CD4-positive, alpha-beta T cell treated with Interferon gamma for 1 hour (primary cell): ENCODE measurements at regions not wholly inside any gene's neighbourhood (a gene's known extent, or its start where the extent isn't known, plus 50 kb on each side); places are given as distances from the start of the nearest gene placed in this dataset.

Source experiments
- DNase-seq: peaks from one replicate; pipeline ENCODE4 v3.0.0-alpha.2; 2020

DNA sequence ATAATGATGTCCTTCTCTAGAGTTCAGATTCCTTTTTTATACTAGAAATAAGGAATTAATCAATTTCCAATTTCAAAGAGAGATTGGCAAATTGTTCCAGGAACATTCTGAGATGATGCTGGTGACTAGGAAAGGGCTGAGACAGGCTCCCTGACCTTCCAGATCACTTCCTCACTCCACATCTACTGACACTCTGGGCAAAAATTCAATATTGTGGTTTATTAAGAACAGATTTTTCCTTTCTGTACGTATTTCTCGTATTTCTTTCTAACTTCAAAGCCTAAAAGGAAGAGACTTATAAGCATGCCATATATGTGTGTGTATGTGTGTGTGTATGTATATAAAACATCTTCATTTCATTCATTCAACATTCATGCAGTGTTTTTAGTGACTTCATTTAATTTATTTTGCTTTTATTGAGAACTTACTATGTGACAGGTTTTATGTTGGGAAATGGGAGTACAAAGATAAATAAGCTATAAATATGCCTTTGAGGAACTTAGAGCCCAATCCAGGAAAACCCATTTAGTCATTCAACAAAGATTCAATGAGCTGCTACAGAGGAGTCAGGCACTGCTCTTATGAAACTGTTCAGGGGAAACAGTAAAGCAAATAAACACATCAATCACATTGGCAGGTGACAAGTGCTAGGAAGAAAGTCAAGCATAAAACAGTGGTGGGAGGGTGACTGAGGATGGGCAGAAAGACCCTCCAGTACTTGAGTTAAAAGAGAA lies 137.9 kb downstream of the RDH14 start:
- DNase-seq, result no peak

DNA sequence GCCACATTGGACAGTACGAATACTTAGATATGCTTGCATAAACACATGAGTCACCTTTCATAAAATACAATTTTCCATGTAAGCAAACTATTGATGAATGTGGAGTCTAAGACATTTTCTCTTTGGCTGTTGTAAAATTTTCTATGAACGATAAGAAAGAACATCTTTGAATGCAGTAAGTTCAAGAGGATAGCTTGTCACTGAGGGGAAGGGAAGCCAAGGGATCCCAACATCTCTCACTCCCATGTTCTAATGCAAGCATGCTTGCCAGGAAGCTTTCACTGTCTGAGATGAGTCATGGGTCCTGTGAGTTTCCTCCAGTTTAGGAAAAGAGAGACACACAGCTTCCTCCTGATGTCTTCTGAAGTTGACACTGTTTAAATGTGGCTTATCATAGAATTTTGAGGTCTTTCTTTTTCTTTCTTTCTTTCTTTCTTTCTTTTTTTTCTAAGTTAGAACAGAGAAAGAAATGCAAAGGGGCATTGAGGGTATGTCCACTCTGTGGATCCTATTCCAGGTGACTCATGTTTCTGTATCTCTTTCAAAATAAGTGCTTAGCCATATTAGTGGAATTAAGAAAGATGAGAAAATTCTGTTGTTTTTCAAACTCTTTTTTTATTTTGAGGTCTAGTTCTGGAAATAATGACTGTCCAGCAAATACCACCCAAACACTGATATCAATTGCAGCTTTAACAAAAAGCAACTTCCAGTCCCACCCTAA lies 146.6 kb downstream of the RDH14 start:
- DNase-seq, result no peak

DNA sequence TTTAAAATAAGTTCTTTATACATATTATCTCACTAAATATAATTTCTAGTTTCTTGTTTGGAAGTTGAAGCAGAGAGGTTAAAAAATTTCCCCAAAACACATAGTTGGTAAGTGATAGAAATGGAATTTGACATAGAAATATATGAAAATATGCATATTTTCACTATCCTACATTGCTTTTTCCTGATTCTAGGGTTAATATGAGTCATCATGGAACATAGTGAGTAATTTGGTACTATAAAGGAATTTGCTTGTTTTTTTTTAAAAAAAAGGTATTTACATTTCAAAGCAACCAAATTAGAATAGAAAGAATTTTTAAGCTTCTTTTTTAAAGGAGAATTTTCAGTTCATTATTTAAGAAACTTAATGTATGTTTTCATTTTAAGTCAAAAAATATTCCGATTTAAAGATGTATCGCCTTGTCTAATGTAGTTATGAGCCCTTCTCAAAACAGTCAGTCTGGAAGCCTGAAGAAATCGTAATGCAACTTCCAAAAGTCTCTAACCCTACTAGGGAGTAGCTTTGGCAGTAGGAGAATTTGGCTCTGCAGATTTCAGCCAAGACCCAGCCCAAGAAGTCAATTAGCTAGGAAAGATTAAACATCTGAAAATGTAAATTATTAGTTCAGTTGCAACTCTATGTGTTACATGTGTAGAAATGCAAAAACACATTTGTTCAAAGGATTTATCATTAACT lies 147.3 kb downstream of the RDH14 start:
- DNase-seq, result no peak

DNA sequence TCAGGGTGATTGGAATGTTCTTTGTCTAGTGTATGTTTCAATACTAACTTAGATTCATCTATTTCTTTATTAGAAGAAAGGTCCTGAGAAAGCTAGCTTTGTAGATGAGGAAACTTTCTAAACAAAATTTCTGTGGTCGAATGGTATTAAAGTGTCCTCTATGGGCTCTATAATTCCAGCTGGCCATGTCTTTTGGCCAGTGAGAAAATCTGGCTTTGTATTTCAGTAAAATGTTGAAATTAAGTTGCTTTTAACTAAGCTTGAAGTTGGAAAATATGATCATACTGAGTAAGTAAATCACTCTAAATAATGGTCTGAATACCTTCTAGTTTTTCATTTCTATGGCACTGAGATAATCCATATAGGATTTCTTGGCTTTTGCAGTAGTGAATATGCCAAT lies 148.8 kb downstream of the RDH14 start:
- no peak for DNase-seq

DNA sequence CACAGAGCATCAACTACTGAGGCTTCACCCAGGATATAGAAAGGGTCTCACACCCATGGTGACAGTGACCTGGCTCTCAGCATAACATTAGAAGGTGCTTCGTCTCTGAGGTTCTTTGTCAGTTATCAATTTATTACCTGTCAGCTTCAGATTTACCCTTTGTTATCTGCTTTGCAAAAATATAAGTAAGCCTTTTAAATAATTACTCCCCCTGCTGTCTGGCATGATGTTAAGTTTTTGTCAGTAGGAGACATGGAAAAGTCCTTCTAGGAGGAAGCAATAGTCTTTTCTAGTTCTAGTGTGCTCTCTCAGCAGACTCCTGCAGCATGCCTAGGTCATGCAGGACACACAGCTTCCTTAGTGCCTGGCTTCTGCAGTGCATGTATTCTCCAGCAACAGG lies 149.9 kb downstream of the RDH14 start:
- DNase-seq, result no peak

DNA sequence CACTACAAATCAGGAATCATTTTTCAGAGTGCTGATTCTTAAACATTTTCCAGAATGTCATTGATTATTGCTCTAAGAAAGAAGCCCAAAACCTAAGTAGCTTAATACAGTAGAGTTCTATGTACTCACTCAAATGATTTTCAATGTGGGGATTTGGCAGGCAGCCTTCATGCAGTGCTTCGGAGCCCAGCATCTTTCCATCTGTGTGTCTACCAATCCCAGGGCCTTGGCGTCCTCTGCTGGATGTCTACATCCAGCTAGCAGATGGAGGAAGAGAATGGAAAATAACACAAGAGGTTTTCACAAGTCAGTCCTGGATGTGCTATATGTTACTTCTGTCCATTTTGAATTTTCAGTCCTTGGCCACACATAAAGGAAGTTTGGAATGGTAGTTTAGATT lies 151.8 kb downstream of the RDH14 start:
- no peak for DNase-seq

DNA sequence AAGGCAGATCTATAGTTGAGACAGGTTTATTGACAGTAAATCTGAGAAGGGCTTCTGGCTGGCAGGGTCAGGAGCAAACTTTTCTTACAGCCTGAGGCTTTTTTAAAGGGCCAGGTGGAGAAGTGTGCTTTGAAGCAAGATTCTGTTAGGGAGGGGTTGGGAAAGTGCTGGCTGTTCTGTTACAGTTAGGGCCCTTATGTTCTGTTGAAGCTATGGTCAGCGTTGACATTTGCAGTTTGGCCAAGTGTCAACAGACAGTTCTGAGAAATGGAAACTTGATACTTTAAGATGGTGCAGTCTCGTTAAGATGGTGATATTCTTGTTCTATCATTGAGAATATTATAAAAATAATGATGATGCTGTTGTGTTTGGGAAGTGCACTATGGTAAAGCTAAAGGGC lies 154.2 kb downstream of the RDH14 start:
- no peak for DNase-seq

DNA sequence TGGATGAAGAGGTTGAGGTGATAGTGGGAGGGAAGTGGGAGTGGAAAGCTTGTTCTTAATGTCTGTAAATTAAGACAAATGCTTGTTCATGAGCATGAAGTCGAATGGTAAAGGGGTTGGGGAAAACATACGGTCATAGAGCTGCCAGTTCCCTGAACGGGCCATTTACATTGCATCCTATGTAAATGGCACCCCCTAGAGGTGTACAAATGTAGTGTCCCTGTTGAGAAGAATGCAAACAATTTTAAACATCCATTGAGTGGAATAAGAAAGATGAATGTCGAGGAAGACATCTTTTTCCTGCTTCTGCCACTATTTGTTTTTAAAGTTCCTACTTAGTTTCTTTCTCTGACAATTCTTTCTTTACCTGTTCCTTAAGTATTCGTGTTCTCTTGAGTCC lies 155.7 kb downstream of the RDH14 start:
- DNase-seq, result no peak

DNA sequence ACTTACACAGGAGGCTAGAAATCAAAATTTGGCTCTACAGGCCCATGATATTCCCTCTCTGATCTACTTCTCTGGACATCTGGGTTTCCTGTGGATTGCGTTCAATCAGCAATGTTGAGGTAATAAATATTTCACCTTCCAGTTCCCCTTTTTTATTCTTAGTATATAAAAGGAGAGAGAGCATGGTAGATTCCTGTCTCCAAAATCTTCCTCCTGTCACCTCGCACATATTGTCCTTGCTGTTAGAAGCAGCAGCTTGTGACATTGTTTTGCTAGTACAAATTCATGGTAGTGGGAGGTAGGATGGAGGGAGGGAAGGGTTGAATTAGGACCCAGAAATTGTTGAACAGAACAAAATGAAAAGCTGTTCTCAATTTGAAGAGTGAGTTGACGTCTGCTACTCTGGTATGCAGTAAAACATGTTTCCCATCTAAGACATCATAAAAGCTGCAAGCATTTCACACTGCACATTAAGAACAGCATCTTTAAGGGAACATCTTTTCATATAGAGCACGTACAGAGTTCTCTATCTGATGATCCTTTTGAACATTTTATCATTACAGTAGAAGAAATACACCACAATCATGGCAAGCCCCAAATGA lies 156.4 kb downstream of the RDH14 start:
- DNase-seq, result no peak

DNA sequence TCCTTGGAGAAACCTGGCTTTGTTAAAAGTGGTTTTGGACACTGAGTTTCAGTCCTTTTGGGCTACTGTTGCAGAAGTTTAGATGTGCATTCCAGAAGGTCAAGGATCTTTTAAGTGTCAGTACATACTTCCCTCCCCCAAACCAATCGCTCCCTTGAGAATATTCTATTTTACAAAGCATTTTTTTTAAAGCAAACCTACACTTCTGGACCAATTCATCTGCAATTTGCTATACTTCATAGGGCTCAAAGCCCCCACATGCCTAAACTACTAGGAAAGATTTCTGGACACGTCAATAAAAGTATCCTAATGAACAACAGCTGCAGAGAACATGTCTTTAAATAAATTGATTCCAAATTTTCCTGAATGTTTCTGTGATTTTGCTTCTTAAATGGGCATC lies 157.6 kb downstream of the RDH14 start:
- no peak for DNase-seq

DNA sequence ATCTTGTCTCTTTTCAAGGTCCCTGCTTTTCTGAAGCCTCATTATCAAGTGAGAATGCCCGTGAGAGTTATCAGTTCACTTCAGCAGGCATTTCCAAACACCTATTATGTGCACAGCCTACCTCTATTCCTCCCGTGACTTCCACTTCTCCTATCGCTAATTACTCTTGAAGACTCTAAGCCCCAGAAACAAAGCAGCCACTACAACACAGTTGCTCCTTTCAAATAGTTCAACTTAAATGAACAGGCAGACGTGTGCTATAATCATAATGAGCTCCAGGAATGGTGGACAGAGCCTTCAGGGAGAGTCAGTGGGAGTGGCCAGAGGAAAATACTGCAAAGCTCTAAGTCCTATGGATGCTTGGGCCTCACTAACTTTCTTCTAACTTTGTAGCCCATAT lies 159.0 kb downstream of the RDH14 start:
- DNase-seq, result no peak

DNA sequence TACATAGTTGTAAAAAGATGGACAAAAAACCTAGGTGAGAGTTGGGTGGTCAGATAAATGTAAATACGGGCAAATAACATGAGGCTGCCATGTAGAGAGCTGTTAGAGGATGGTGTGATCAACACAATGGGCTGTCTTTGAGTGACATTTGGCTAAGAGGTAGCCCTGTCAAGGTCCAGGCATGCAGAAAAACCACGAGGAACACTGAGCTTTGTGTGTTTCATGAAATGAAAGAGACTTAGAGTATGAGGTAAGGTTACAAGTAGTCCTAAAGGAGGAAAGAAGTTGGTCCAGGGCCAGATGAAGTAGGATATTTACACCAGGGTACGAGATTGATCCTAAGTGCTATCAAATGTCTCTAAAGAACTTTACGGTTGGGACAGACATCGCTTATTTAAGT lies 160.9 kb downstream of the RDH14 start:
- no peak for DNase-seq

DNA sequence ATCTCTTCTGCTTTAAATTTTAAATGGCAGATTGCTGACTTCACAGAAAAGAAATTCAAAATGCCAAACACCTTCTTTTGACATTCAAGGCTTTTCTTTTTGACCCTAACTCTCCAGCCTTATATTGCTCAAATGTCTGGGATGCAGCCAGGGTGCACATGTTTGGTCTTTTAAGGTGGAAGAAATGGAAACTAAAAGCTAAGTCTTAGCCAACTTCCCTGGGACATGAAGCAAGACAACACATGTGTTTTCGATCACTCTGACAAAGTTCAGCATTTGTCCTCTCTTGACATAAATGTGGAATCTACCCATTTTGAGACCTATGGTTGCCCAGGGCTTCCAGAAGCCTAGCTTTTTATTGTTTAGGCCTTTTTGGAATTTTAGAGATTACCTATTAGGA lies 161.6 kb downstream of the RDH14 start:
- no peak for DNase-seq

DNA sequence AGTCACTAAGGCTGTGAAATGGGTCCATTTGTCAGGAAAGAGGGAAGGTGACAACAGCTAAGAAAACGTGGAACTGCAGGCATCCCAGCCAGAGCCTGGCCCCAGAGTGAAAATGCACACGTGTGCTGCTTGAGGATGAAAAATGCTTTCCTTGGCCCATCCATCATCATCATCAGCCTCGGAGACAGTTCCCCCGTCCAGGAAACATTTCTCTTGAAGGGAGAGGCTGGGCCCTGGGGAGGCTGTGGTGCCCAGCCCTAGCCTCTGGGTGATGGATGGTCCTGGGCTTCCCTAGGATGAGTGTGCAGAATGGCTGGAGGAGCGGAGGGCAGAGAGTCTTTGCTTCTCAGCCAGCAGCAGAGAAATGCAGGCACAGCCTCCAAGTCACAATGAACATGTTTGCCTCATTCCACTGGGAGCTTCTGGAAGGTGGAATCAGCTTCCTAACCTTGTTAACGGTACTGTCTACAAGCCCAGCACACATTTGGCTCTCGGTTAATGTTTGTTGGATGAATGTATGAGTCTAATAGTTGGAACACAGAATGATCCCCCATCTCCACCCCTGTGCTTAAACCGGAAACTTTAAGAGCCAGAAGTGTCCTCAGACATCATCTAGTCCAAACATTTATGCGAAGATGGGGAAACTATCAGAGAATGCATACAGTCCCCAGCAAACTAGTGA lies 164.0 kb downstream of the RDH14 start:
- no peak for DNase-seq

DNA sequence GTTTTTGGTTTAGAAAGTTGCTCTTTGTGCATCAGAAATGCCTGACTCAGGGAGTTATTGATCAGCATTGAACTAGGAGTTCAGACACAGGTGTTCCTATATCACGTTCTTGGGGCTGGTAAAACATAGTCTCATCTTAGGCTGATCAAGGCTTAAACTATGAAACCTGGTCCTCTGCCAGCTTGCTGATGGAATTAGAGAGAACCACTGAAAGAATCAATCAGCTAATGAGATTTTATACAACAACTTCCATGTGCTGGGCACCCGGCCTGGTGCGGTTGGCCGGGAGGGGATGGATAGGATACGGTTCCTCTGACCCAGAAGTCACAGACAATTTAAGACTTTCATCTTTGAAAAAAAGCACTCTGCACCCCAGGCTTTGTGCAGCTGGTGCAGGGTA lies 164.9 kb downstream of the RDH14 start:
- no peak for DNase-seq

DNA sequence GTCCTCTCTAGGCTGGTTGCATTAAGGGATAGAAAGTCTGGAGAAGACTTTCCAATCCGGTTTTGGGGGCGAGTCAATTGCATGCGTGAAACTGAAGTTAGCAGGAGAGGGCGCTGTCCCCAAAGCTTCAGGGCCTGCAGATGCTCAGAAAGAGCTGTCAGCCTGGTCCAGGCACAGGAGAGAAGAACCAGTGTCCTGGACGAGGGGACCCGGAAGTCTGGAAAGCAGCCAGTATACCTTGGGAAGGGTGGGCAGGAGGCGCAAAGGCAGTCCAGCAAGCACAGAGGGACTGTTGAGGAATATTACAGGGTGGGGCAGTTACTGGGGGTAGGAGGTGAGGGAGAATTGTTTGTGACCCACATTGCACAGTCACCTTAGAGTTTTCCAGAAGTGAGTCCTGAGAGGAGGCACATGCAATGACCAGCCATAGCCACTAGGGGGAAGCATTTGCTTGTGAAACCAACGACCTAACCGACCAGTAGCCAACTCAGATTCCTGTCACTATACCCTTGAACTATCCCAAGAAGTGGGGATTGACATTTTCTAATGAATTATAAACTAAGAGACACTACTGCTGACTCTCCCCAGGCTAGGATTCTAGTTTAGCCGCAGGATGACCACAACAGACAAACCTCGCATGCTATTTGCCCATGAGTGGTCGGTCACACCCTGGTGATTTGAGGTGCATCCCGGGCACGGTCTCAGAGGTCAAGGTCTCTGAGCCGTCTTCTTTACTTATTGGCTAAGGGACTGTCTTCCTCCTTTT lies 172.8 kb downstream of the RDH14 start:
- peak; percentile 38 for DNase-seq

DNA sequence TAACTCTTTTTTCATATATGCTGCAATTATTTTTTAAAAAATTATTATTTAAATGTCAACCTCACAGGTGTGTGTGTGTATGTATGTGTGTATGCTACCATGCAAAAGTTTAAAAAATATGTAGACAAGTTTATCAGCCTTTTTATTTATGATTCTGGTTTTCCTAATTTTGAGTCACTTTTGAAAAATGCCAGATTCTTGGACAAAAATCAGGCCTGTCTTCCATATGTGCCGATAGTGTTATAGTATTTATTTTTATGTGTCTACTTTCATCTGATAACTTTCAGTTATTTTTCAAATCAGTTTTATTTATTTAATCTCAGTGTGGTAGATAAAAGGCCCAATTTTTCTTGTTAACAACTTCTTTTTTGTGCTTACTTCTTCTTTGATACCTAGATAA lies 176.2 kb downstream of the RDH14 start:
- DNase-seq, result no peak

DNA sequence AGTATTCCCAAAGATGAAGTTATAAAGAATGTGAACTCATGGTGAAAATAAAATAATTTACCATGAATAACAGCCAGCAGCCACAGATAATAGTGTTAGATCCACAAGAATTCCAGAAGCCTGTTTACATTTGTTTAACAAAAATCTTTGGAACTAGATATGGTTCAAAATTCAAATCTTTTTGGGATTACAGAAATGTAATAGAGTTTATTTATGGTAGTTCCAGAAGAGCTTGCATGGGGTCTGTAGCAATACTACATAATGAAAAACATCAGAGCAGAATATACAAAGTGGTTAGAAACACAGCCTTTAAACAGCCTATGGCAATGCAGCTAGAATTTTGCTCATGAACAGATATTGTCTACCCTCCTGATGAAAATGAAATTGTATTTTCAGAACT lies 179.1 kb downstream of the RDH14 start:
- no peak for DNase-seq

DNA sequence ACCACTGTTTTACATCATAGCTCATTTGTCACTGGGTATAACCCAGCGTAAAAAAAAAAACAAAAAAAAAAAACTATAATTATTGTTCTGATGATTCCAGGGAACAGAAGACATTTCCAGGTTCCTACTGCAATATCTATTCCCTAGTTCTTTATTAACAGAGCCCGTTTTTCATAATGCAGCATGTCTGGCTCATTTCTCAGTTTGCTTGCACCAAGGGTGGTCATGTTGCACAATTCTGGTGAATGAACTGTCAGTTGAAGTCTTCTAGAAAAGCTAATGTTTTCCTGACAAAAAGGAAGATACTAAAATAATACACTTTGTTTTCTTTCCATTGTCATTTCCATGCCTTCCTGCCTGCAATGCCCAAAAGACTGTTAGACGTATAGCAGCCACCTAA lies 180.1 kb downstream of the RDH14 start:
- DNase-seq, result no peak

DNA sequence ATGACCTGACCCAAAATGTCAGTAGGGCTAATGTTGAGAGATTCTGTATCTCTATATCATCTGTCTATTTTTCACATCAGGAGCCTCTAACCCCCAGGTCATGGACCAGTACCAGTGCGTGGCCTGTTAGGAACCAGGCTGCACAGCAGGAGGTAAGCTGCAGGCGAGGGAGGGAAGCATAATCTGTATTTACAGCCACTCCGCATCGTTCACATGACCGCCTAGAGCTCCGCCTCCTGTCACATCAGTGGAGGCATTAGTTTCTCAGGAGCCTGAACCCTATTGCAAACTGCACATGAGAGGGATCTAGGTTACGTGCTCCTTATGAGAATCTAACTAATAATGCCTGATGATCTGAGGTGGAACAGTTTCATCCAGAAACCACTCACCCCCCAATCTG lies 180.6 kb downstream of the RDH14 start:
- no peak for DNase-seq

DNA sequence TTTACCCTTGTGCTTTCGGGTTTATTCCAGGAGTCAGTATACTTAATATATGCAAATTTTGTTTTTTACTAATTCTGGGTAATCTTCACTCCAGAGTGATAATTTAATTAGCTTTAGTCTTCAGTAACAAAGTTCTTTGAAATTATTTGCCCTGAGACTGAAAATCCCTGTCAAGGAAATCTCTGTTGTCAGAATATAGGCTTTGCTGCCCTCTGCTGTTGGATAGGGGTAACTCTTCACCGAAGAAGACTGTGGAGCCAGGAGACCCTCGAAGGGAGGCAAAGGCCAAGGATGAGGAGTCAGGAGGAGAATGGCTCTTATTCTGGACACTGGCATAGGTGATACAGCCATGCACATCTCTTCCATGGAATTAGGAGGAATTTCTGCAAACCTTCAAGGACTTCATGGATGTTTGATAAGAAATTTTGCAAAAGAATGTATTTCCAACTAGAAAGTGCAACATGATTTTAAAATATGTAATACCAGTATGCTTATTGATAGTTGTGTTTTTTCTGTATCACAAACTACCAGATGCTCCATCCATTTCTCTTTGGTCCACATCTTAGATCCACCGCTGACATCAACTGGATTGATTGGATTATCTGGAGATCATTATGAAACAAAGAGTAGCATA lies 182.3 kb downstream of the RDH14 start:
- DNase-seq, result no peak

DNA sequence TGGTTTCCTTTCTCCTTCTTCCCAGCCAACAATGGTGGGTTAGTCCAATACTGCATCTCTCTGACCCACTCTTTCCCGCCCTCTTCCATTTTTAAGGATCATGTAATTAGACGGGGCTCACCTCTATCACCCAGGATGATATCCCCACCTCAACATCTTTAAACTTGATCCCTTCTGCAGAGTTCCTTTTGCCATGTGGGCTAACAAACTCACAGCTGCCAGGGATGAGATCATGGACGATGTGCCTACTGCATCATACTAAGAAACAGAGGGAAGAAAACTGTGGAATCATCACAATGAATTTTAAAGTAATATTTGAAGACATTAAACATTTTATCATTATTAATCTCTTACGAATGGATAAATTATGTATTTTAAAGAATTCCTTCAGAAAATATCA lies 183.5 kb downstream of the RDH14 start:
- no peak for DNase-seq
